Astrocyte (in vitro differentiated cells and primary cell): ENCODE measurements at regions not wholly inside any gene's neighbourhood (a gene's known extent, or its start where the extent isn't known, plus 50 kb on each side); places are given as distances from the start of the nearest gene placed in this dataset.

Experiments used
- DNase-seq: peaks from one replicate; pipeline ENCODE4 v3.0.0-alpha.2; 2010; ENCODE audit warnings: low read depth
- FAIRE-seq: peaks from 2 replicates; lab custom pipeline; 2011; peaks lifted over from hg19 to GRCh38; lab: Jason Lieb, UNC
- H2AFZ ChIP-seq: 2 replicates; pipeline ENCODE4 v1.6.0; 2012; ENCODE audit warnings: low read depth, low read length, inconsistent platforms
- H3K27ac ChIP-seq: 2 replicates; pipeline ENCODE4 v1.5.1; 2011; ENCODE audit warnings: low read depth, low read length, inconsistent platforms
- H3K27me3 ChIP-seq: 2 replicates; pipeline ENCODE4 v1.6.0; 2011; ENCODE audit warnings: low read length, inconsistent platforms; ENCODE audit not compliant: insufficient read depth
- H3K36me3 ChIP-seq: 2 replicates; pipeline ENCODE4 v1.5.1; 2011; ENCODE audit warnings: low read length, inconsistent platforms; ENCODE audit not compliant: insufficient read depth
- H3K4me1 ChIP-seq: 2 replicates; pipeline ENCODE4 v1.5.1; 2011; ENCODE audit warnings: low read length, inconsistent platforms; ENCODE audit not compliant: insufficient read depth
- H3K4me2 ChIP-seq: 2 replicates; pipeline ENCODE4 v1.6.0; 2012; ENCODE audit warnings: low read length, inconsistent platforms
- H3K4me3 ChIP-seq: 2 replicates; pipeline ENCODE4 v1.5.1; 2011; ENCODE audit warnings: low read depth, mild to moderate bottlenecking, low read length, inconsistent platforms; ENCODE audit not compliant: insufficient read depth
- H3K79me2 ChIP-seq: 2 replicates; pipeline ENCODE4 v1.6.0; 2012; ENCODE audit warnings: mild to moderate bottlenecking, low read length, inconsistent platforms; ENCODE audit not compliant: insufficient read depth
- H3K9ac ChIP-seq: 2 replicates; pipeline ENCODE4 v1.6.0; 2012; ENCODE audit warnings: mild to moderate bottlenecking, low read length, inconsistent platforms
- H3K9me3 ChIP-seq: 2 replicates; pipeline ENCODE4 v1.5.1; 2012; ENCODE audit warnings: low read depth, mild to moderate bottlenecking, low read length, inconsistent platforms; ENCODE audit not compliant: insufficient read depth
- H4K20me1 ChIP-seq: 2 replicates; pipeline ENCODE4 v1.6.0; 2012; ENCODE audit warnings: low read length, inconsistent platforms; ENCODE audit not compliant: insufficient read depth
- H3K27ac Mint-ChIP-seq: one replicate; pipeline ENCODE4 v1.8.0; 2021; ENCODE audit warnings: mild to moderate bottlenecking, mixed read lengths; ENCODE audit not compliant: unreplicated experiment
- H3K27me3 Mint-ChIP-seq: one replicate; pipeline ENCODE4 v1.8.0; 2021; ENCODE audit warnings: low read depth, mixed read lengths; ENCODE audit not compliant: unreplicated experiment
- H3K36me3 Mint-ChIP-seq: one replicate; pipeline ENCODE4 v1.8.0; 2021; ENCODE audit warnings: low read depth, mixed read lengths; ENCODE audit not compliant: unreplicated experiment
- H3K4me1 Mint-ChIP-seq: one replicate; pipeline ENCODE4 v1.8.0; 2021; ENCODE audit warnings: low read depth, mixed read lengths; ENCODE audit not compliant: unreplicated experiment
- H3K4me3 Mint-ChIP-seq: one replicate; pipeline ENCODE4 v1.8.0; 2021; ENCODE audit warnings: mild to moderate bottlenecking, moderate library complexity, mixed read lengths; ENCODE audit not compliant: unreplicated experiment
- H3K9me3 Mint-ChIP-seq: one replicate; pipeline ENCODE4 v1.8.0; 2021; ENCODE audit warnings: mild to moderate bottlenecking, mixed read lengths; ENCODE audit not compliant: unreplicated experiment
- EZH2 ChIP-seq: IDR thresholded peaks from 2 replicates; pipeline ENCODE4 v1.6.1; 2012; ENCODE audit warnings: mild to moderate bottlenecking, low read length, inconsistent platforms; ENCODE audit not compliant: insufficient read depth
- TF ChIP-seq, protein P1 (sequence below): IDR thresholded peaks from 2 replicates; pipeline ENCODE4 v1.5.1; 2011; ENCODE audit warnings: low read depth, mild to moderate bottlenecking, inconsistent platforms, low read length, moderate library complexity; ENCODE audit not compliant: insufficient read depth

DNA sequence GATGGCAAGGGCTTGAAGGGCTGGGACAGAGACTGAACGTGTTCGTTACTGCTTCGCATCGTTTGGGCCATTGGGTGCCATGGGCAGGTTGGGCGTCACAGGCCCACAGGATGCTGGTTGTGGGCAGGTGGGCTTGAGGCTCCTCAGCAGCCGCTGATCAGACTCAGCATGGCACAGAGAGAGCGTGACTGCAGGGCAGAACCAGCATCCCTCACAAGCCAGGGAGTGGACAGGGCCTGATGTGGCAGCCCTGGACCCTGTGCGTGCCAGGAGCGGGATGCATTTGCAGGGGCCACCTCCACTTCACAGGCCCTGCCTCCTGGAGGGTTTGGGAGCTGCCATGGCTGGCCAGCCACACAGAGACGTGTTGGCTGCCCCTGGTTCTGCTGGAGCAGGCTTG is 1228.3 kb downstream of the BRD1 start:
- no peak overlapping the region for H3K27ac Mint-ChIP-seq
- Histone ChIP-seq H3K79me2 (no peaks in the 10 kb centered on the region), H3K4me2 (no peak overlapping the region), H3K9ac (no peak overlapping the region), H3K9me3 (peaks cover 6% of the 10 kb centered on the region), H3K27ac (no peak overlapping the region), H3K27me3 (no peaks in the 10 kb centered on the region), H3K4me3 (no peak overlapping the region), H3K36me3 (no peaks in the 10 kb centered on the region), H2AFZ (no peak overlapping the region), H3K4me1 (no peaks in the 10 kb centered on the region), H4K20me1 (no peaks in the 10 kb centered on the region)
- no peak overlapping the region for H3K4me3 Mint-ChIP-seq
- no peaks in the 10 kb centered on the region for H3K4me1 Mint-ChIP-seq
- peaks cover 11% of the 10 kb centered on the region for H3K36me3 Mint-ChIP-seq
- FAIRE-seq (no peak), DNase-seq (no peak)
- H3K9me3 Mint-ChIP-seq = no peaks in the 10 kb centered on the region
- H3K27me3 Mint-ChIP-seq = peaks cover 13% of the 10 kb centered on the region
- TF ChIP-seq, protein P1, sequence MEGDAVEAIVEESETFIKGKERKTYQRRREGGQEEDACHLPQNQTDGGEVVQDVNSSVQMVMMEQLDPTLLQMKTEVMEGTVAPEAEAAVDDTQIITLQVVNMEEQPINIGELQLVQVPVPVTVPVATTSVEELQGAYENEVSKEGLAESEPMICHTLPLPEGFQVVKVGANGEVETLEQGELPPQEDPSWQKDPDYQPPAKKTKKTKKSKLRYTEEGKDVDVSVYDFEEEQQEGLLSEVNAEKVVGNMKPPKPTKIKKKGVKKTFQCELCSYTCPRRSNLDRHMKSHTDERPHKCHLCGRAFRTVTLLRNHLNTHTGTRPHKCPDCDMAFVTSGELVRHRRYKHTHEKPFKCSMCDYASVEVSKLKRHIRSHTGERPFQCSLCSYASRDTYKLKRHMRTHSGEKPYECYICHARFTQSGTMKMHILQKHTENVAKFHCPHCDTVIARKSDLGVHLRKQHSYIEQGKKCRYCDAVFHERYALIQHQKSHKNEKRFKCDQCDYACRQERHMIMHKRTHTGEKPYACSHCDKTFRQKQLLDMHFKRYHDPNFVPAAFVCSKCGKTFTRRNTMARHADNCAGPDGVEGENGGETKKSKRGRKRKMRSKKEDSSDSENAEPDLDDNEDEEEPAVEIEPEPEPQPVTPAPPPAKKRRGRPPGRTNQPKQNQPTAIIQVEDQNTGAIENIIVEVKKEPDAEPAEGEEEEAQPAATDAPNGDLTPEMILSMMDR = no peak
- TF ChIP-seq EZH2 = no peak

DNA sequence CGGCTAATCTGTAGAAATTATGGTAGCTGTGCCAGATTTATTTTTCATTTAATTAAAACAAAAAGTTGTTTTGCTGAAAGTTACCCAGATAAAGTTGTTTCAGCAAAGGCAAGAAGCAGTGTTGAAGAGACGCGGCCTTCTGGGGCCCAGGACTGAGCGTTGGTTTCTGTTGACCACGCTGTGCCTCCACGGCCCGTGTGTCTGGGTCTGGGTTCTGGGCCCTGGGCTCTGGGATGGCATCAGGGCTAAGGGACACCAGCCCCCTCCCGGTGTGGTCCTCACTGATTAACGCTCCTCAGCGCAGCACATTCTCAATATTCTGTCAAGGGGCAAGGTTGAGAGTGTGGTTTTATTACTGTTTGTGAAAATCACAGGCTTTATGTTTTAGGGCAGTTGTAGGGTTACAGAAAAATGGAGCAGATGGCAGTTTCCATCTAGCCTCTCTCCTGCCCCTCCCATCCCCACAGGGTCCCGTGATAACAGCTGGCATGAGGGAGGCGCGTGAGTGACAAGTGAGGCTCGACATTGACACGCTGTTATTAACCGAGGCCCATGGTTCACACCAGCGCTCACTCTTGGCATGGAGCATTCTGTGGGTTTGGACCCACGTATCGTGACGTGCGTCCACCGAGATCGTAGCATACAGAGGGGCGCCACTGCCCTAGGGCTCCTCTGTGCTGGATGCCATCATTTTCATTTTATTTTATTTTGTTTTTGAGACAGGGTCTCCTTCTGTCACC is 1231.4 kb downstream of the BRD1 start:
- Mint-ChIP-seq H3K4me3 (no peak overlapping the region), H3K9me3 (no peaks in the 10 kb centered on the region), H3K27ac (no peak overlapping the region), H3K36me3 (peaks cover 8% of the 10 kb centered on the region), H3K4me1 (no peaks in the 10 kb centered on the region), H3K27me3 (peaks cover 7% of the 10 kb centered on the region)
- TF ChIP-seq EZH2 = no peak
- TF ChIP-seq, protein P1 = no peak
- DNase-seq (no peak), FAIRE-seq (no peak)
- Histone ChIP-seq H3K27me3 (no peaks in the 10 kb centered on the region), H2AFZ (no peak overlapping the region), H3K36me3 (no peaks in the 10 kb centered on the region), H4K20me1 (no peaks in the 10 kb centered on the region), H3K79me2 (no peaks in the 10 kb centered on the region), H3K4me3 (no peak overlapping the region), H3K27ac (no peak overlapping the region), H3K4me2 (no peak overlapping the region), H3K4me1 (no peaks in the 10 kb centered on the region), H3K9me3 (peaks cover 6% of the 10 kb centered on the region), H3K9ac (no peak overlapping the region)

DNA sequence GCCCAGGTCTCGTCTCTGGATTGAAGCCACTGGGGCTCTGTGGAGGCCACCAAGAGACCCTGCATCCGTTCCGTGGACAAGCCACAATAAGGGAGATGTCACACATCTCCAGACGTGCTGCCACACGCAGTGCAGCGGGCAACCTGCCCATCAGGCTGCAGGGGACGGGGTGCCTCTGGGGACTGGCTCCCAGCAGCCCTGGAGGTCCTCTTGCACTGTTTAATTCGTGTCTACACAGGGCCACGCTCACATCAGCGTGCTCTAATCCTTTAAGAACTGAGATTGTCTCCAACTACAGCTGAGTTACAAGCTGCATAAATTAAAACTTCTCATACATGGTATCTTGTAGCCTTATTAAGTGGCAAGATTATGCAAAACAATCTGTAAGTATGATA is 1232.2 kb downstream of the BRD1 start:
- peaks cover 6% of the 10 kb centered on the region for H3K9me3 ChIP-seq

More for the DNA sequence above, 1232.2 kb downstream of the BRD1 start:
- Mint-ChIP-seq H3K36me3 (peaks cover 8% of the 10 kb centered on the region), H3K9me3 (no peaks in the 10 kb centered on the region), H3K27me3 (peaks cover 4% of the 10 kb centered on the region), H3K4me1 (no peaks in the 10 kb centered on the region), H3K4me3 (no peak overlapping the region), H3K27ac (no peak overlapping the region)
- Histone ChIP-seq H3K9ac (no peak overlapping the region), H3K4me3 (no peak overlapping the region), H3K27me3 (no peaks in the 10 kb centered on the region), H4K20me1 (no peaks in the 10 kb centered on the region), H2AFZ (no peak overlapping the region), H3K4me2 (no peak overlapping the region), H3K4me1 (no peaks in the 10 kb centered on the region), H3K36me3 (no peaks in the 10 kb centered on the region), H3K27ac (no peak overlapping the region), H3K79me2 (no peaks in the 10 kb centered on the region)
- DNase-seq = no peak
- FAIRE-seq = no peak
- TF ChIP-seq EZH2 = no peak
- TF ChIP-seq, protein P1 = no peak
